Panc1 (cell line): ENCODE measurements at regions not wholly inside any gene's neighbourhood (a gene's known extent, or its start where the extent isn't known, plus 50 kb on each side); places are given as distances from the start of the nearest gene placed in this dataset.
A peak's percentile ranks its signal among the peaks of the same experiment; 100 is the strongest.

Source experiments
- ATAC-seq: fragments of 200-7000 bp; cut with Tn5 transposase; 2 replicates; pipeline ENCODE4 v1.9.1; 2020; ENCODE audit warnings: mild to moderate bottlenecking, moderate library complexity
- BruUV-seq: library from RNA; stranded (reverse); fragments of 400-500 nt; replicated peaks from 2 replicates; lab custom pipeline; 2021; lab: Mats Ljungman, UMichigan
- CTCF ChIA-PET: fragments of 300-600 bp; sonication (Branson Sonifier 250); formaldehyde crosslinking; loops from one replicate; lab custom pipeline; 2022; ENCODE audit warnings: antibody characterized with exemption; lab: Charles Lee
- POLR2A ChIA-PET: fragments of 300-600 bp; sonication (Branson Sonifier 250); formaldehyde crosslinking; loops from one replicate; lab custom pipeline; 2022; ENCODE audit warnings: antibody characterized with exemption; lab: Charles Lee
- DNase-seq: peaks from one replicate; pipeline ENCODE4 v3.0.0-alpha.2; 2010; ENCODE audit warnings: low read depth, low spot score
- H3K27ac ChIP-seq: 2 replicates; pipeline ENCODE4 v1.5.1; 2011; ENCODE audit warnings: mild to moderate bottlenecking, low read length, inconsistent platforms
- H3K27me3 ChIP-seq: fragments of 200-500 bp; sonication (Bioruptor generic); 2 replicates; pipeline ENCODE4 v1.6.0; 2014; ENCODE audit warnings: low read length, inconsistent platforms; ENCODE audit not compliant: control insufficient read depth, insufficient read depth
- H3K36me3 ChIP-seq: fragments of 200-500 bp; sonication (Bioruptor generic); 2 replicates; pipeline ENCODE4 v1.5.1; 2014; ENCODE audit warnings: inconsistent platforms, mild to moderate bottlenecking, low read length, moderate library complexity; ENCODE audit not compliant: control insufficient read depth, insufficient read depth
- H3K4me1 ChIP-seq: 2 replicates; pipeline ENCODE4 v1.5.1; 2011; ENCODE audit warnings: inconsistent platforms, mild to moderate bottlenecking, low read length, moderate library complexity; ENCODE audit not compliant: control insufficient read depth, insufficient read depth
- H3K4me3 ChIP-seq, 2 experiments: 2 replicates each; pipeline ENCODE4 v1.5.1; 2011 to 2012; ENCODE audit warnings: low read depth in 2 of 2, low read length in 2 of 2, mild to moderate bottlenecking in 2 of 2, inconsistent platforms in 1 of 2, moderate library complexity in 1 of 2
- H3K9me3 ChIP-seq: fragments of 200-500 bp; sonication (Bioruptor generic); 2 replicates; pipeline ENCODE4 v1.5.1; 2014; ENCODE audit warnings: low read depth, mild to moderate bottlenecking, inconsistent platforms, low read length, moderate library complexity; ENCODE audit not compliant: control insufficient read depth, insufficient read depth
- CTCF ChIP-seq: fragments of 450-650 bp; IDR thresholded peaks from 2 replicates; pipeline ENCODE4 v1.5.1; 2017; ENCODE audit warnings: mild to moderate bottlenecking
- POLR2AphosphoS5 ChIP-seq: IDR thresholded peaks from 2 replicates; pipeline ENCODE4 v1.6.1; 2012; ENCODE audit warnings: mild to moderate bottlenecking, low read depth, low read length, moderate library complexity
- REST ChIP-seq, 2 experiments: IDR thresholded peaks; 2 replicates each; pipeline ENCODE4 v1.6.1; 2011 to 2012; ENCODE audit warnings: low read depth in 2 of 2, control low read depth in 1 of 2, low read length in 1 of 2, mild to moderate bottlenecking in 1 of 2, moderate library complexity in 1 of 2; ENCODE audit not compliant: insufficient read depth in 1 of 2
- SIN3A ChIP-seq: IDR thresholded peaks from 2 replicates; pipeline ENCODE4 v1.6.1; 2012; ENCODE audit warnings: low read depth, mild to moderate bottlenecking, low read length, moderate library complexity, borderline replicate concordance; ENCODE audit not compliant: insufficient read depth
- TCF7L2 ChIP-seq: IDR thresholded peaks from 2 replicates; pipeline ENCODE4 v1.6.1; 2011; ENCODE audit warnings: mild to moderate bottlenecking, low read depth, low read length, inconsistent platforms
- in situ Hi-C: cut with HindIII; loops from 2 replicates; pipeline ENCODE4 v1.10.0; 2016; ENCODE audit warnings: low sequenced_read_pairs, low pct_unique_long_range_greater_than_20kb
- intact Hi-C: fragments of 100-400 bp; cut with micrococcal nuclease; formaldehyde crosslinking; loops from one replicate; pipeline ENCODE4 v1.10.0; 2022; ENCODE audit not compliant: unreplicated experiment

GRCh38 chr3:74267588-74268184 lies 346.8 kb downstream of the CNTN3 start:
- H3K9me3 ChIP-seq, result no peaks in the 10 kb centered on the region
- intact Hi-C loops (no loop called here), in situ Hi-C loops (no loop called here)
- ChIA-PET CTCF (no interaction called here), POLR2A (no interaction called here)
- H3K4me1 ChIP-seq, result no peaks in the 10 kb centered on the region
- H3K27ac ChIP-seq, result no peak overlapping the region
- no peaks in the 10 kb centered on the region for H3K27me3 ChIP-seq
- ATAC-seq (no peak), DNase-seq (peak; percentile 8)
- H3K4me3 ChIP-seq, result no peak overlapping the region
- TF ChIP-seq CTCF (peak; percentile 70), TCF7L2 (no peak)
- H3K36me3 ChIP-seq, result no peaks in the 10 kb centered on the region
- no TSS peak for BruUV-seq

- in situ Hi-C loops (no loop called here), intact Hi-C loops (no loop called here)
- H3K27ac ChIP-seq, result no peak overlapping the region
- ATAC-seq (no peak), DNase-seq (no peak)
- H3K4me3 ChIP-seq, result no peak overlapping the region
- ChIA-PET CTCF (no interaction called here), POLR2A (no interaction called here)
- no peaks in the 10 kb centered on the region for H3K36me3 ChIP-seq
- no peaks in the 10 kb centered on the region for H3K4me1 ChIP-seq
- no peaks in the 10 kb centered on the region for H3K27me3 ChIP-seq
- TF ChIP-seq TCF7L2, result no peak
- TF ChIP-seq REST (IDR thresholded peaks at IDR 0.05; ENCODE audit: insufficient read depth in 1 of 2, low read depth in 2 of 2, low read length in 1 of 2), result no peak
- no peak for TF ChIP-seq CTCF
- TF ChIP-seq POLR2AphosphoS5, result no peak
- no peak for TF ChIP-seq SIN3A
- BruUV-seq, result no TSS peak
- no peaks in the 10 kb centered on the region for H3K9me3 ChIP-seq
Observed at GRCh38 chr3:74267131-74267530, 347.3 kb downstream of the CNTN3 start.
